ENCODE measurements at regions not wholly inside any gene's neighbourhood (a gene's known extent, or its start where the extent isn't known, plus 50 kb on each side); places are given as distances from the start of the nearest gene placed in this dataset.
"Not testable (repeated sequence)": the region's sequence is repeated elsewhere in the genome, so short reads cannot be mapped to it uniquely, and the experiment has no call there.

DNA sequence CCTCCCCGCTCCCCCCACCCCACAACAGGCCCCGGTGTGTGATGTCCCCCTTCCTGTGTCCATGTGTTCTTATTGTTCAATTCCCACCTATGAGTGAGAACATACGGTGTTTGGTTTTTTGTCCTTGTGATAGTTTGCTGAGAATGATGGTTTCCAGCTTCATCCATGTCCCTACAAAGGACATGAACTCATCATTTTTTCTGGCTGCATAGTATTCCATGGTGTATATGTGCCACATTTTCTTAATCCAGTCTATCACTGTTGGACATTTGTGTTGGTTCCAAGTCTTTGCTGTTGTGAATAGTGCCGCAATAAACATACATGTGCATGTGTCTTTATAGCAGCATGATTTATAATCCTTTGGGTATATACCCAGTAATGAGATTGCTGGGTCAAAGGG, 104.3 kb downstream of the MTPN start:
- DNase-seq (ENCODE audit: low spot score), result not testable (repeated sequence)

DNA sequence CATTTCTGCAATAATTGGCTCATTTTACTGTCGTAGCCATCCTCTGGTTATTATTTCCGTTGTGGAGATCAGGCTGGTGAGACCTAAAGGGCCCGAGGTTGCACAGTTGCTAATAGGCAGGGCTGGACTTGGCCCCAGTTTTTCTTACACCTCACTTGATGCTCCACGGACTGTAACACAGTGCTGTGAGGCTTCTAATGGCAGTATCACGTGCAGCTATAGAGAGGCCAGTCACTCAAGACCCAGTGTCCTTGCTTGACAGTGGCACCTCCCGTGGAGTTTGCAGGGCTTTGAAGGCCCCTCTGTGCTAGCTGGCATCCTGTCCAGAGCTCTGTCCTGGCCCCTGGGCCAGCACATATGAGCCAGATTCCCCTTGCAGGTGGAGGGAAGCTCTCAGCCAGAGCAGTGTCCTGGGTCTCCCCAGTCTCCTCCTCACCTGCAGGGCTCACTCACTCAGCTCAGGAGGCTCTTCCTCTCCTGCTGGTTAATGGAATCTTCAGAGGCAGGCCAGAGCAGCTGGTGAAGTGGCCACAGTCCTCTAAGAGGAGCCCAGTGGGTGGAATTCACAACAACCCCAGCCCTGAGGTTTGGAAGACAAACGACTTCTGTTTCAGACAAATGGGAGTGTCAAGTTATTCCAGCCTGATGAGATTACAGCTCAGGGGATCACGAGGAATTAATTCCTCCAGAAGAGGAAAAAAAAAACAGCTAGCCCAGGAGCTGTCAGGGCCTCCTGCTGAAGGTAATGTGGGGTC, 114.2 kb upstream of the FAM180A start:
- no peak for DNase-seq (ENCODE audit: low spot score)

DNA sequence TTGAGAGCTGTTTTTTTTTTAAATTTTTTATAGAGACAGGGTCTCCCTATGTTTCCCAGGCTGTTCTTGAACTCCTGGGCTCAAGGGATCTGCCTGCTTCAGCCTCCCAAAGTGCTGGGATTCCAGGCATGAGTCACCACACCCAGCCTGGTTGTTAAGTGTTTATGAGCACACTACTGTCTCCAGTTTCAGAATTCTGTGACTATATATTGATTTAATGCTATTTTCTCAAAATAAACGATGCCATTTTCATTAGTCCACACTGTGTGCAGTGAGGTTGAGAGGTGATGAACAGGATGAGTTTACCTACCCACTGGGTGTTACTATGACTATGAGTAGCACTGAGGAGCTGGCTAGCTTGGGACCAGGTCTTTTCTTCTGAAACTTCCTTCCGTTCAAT, 110.9 kb upstream of the FAM180A start:
- no peak for DNase-seq (ENCODE audit: low spot score)

DNA sequence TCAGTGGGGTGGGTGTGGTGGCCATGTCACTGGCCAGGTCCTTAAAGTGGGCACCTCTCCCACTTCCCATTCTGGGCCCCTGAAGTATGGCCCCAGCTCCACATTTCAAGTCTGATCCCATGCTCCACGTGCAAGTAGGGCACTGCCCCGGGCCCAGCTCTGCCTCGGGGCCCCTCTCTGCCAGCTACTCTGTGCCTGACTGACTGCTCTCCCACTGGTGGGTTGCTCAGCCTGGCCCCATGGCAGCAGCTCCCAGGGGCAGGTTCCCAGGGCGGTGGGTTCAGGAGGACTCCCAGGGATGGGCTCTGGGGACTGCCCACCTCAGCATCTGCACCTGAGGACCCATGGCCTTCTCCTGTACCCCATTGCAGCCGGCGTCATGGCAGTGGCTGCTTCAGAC, 110.2 kb upstream of the FAM180A start:
- no peak for DNase-seq (ENCODE audit: low spot score)

DNA sequence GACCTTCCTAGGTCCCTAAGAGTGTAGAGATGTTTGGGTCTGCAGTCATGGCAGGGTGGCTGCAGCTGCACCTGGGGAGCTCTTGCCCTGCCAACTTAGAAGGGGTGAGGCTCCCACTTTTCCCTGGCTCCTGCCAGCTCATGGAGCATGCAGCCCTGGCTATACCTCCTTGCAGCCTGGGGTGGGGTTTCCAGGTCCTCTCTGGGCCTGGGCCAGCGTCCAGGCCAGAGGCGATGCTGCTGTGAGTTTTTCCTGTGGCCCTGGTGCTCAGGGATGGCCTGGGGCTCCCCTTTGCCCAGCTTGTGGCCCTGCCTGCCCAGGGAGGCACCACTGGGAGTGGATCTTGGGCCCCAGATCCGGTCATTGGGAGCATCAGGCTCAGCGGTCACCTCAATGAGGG, 109.8 kb upstream of the FAM180A start:
- DNase-seq (ENCODE audit: low spot score), result no peak

DNA sequence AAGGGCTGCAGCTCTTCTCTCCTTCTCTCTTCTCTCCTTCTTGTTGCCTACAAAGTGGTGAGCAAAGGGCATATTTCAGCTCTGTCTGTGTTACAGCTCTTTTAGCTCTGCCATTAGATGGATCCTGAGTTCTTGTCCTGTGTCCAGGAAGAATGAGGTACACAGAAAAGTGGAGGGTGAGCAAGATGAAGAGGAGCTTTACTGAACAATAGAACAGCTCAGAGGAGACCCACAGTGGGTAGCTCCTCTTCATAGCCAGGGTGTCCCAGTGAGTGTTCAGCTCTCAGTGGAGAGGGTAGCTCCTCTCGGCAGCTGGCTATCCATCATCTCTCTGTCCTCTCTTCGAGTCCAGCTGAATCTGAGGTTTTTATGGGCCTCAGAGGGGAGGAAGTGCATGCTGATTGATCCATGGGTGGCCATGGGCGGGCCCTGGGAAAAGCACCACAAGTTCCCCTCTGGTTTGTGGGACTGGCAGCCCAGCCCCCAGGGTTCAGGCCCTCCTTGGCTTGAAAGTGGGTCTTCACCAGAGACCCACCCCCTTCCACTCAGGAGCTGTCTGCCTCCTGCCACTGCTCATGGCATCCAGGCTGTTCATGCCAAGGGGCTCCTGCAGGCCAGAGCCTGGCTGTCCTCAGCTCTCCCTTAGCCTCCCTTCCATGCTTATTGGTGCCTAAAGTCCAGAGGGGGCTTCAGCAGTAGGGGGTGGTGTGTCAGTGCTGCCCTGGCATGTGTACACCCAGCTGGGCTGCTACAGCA, 109.1 kb upstream of the FAM180A start:
- DNase-seq (ENCODE audit: low spot score), result no peak

DNA sequence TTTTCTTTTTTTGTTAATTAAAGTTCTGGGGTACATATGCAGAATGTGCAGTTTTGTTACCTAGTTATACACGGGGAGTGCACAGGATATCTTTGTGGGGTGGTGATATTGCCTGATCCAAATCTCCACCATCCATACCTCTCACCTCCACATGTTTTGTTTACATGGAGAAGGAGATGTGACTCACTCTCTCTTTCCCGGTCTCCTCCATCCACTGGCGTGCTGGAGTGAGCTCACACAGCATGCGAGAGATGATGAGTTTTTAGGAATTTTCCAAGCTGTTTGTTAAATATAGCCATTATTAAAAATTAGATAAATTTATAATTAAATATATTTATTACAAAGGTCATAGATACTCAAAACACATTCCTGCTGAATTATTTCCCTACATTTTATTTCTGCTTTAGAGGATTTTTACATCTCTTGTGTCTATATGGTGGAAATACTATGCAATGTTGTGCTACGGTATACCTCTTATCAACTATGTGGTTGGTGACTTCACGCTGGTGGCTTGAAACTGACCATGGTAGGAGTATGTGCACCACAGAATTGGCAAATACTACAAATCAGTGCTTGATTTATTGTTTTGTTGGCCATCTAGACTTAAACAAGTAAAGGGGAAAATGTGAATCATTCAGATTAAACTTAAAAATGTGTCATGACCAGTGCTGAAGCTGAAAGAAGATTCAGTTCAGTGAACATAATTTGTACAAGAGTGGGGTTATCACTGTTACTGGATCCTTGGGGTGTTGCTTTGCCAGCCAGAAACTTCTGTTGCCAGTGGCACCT, 107.9 kb upstream of the FAM180A start:
- DNase-seq (ENCODE audit: low spot score), result no peak

DNA sequence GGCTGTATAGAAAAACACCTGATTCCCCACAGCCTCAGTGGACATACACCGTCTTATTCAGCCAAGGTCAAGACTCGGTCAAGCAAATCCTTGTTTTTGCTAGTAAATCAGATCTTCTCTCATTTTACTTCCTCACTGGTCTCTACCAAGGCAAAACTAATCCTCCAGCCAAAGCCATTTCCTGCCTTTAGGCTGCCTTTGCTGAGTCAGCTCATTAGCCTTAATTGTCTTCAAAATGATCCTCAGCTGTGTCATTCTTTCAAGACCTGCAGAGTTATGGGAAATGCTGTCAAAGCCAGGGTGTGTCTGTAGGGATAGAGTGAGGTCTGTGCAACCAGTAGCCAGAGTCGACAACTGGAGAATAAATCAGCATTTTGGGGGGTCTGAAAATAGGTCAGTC, 107.2 kb upstream of the FAM180A start:
- no peak for DNase-seq (ENCODE audit: low spot score)

DNA sequence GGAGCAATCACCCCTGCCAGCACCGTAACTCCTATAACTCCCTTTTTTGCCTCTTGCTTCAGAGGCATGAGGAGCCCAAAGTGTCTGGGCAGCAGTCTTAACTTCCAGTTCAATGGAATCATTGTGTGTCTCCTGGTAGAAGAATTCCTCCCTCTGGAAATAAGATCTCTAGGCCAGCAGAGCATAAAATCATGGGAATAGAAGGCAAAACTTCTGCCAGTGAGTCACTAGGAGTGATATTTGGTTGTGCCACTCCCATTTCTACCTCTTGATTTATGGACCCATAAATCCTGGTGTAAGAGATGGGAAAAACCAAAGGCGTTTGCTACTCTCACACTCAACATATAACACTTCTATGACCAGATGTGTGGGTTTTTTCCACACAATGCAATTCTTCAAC, 104.9 kb upstream of the FAM180A start:
- no peak for DNase-seq (ENCODE audit: low spot score)

DNA sequence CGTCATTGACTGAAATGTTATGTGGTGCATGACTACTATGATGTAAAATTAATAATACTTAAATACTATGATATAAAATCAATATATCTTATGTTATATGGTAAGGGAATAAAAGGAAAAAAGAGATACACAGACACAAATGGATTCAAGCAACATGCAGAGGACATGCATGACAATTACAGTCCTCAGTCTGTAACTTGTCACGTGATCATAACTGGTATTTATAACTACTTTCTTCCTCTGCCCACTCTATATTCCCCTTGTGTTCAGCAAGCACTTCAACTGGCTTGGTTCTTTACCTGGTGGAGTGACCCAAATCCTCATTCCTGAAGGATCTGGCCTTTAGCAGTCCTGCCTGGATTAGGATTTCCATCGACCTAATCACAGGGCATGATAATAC, 104.4 kb upstream of the FAM180A start:
- DNase-seq (ENCODE audit: low spot score), result no peak

DNA sequence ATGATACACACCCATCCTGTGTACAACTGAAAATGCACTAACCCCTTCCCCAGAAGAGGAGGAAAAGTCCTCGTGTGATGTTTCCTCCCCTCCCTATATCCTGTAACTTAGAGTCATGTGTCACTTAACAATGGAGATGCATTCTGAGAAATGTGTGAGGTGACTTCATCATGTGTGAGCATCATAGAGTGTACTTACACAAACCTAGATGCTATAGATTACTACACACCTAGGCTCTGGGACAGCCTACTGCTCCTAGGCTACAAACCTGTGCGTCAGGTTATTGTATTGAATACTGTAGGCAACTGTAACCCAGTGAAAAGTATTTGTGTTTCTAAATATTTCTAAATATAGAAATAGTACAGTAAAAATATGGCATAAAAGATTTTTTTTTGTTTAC, 98.6 kb upstream of the FAM180A start:
- no peak for DNase-seq (ENCODE audit: low spot score)

DNA sequence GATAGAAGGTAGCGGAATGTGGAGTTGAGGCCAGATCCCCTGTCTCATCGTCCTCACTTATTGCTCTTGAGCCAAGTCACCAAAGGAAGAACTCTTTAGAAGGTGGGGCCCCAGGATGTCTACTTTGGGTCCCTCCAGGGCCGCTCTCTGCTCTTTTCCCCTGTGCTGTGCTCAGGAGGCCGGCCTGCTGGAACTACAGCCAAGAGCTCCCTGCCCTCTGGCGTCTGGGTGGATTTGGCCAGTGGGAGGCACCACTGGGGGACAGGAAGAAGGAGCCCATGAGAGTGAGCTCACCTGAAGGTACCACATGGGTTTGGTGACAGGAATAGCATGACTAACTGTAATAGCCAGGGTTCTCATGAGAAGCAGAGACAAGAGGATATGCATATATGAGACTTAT, 97.7 kb upstream of the FAM180A start:
- no peak for DNase-seq (ENCODE audit: low spot score)

DNA sequence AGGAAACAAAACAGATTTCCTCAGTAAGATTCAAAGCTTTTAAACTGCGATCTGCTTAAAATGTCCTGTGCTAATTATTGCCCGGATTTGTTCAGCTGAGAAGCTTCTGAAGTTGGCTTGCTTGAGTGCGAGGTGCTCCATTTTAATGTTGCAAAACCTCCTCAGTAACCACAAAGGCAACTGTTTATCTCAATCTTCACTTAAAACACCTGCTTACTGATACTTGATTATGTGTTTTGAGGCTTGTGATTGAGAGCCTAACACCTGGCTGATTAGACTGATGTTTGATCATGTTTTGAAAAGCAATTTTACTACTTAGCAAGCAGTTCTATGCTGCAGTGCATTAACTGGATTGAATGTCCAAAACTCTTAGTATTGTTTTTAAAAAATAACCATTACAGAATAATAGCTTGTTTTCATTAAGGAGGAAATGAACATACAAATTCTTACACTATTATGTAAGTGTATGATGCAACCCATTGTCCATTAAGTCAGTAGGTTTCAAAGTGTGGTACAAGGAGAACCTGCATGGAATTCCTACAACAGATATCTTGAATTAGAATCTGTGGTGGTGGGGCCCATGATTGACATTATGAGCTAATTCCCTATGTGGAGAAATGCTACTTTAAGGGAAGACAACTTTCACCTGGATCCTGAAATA, 96.9 kb upstream of the FAM180A start:
- DNase-seq (ENCODE audit: low spot score), result no peak

DNA sequence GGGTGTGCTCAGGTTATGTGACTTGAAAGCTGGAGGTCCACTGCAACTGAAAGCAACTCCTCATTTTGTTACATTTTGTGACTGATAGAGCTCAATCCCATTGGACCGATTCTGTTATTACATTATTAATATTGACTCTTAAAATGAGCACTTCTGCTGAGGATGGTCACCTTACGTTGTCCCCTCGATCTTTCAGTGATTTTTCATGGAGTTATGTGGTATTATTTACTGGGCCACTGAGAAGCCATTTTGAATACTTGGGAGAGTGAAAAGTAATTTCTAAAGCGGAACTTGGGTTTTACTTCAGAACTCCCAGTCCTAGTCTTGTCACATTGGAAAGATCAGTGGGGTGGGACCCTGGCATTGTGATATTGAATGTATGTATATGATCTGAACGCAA, 96.3 kb upstream of the FAM180A start:
- no peak for DNase-seq (ENCODE audit: low spot score)

DNA sequence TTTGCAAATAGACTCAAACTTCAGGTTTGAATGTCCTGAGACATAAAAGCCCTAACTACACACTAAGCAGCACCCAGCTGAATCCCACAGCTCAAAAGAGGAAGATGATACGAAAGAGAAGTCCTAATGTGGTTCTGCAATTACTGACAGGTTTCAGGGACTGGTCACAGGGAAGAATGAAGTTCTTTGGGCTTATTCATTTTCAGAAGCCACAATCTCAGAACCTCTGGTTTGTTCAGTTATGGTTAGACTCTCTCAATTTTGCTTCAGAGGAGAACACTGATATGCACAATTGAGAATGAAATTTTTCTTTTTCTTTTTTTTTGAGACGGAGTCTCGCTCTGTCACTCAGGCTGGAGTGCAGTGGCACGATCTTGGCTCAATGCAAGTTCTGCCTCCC, 94.6 kb upstream of the FAM180A start:
- DNase-seq (ENCODE audit: low spot score), result no peak

DNA sequence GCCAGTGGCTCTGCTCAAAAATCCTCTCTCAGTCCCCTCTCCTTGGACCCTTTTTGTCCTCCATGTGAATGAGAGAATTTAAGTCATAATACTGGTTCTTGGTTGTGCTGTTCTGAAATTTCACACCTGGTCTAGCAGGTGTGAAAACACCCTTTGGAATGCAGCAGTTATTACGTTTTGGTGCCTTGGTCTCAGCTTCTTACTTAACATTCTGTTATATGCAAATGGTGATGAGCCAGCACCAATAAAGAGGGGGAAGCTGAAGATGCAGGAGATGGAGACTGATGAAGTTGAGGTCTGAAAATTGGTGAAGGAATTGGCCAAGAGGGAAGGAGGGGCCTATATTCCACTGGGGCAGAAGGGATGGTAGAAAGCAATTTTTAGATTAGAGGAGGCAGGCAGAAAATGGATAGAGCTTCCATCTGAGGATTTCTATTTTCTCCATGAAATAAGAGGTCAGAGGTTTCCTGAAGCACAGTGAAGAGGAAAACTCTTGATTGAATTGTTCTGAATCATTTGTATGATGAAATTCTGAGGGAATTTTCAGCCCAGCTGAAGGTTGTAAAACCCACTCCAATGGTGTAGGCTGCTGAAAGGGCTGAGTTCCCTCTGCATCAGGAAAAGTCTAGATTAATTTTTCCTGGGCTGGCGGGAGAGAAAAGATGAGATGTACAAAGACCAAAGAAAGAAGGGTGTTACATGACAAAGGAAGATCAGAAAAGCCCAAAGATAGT, 94.0 kb upstream of the FAM180A start:
- no peak for DNase-seq (ENCODE audit: low spot score)

DNA sequence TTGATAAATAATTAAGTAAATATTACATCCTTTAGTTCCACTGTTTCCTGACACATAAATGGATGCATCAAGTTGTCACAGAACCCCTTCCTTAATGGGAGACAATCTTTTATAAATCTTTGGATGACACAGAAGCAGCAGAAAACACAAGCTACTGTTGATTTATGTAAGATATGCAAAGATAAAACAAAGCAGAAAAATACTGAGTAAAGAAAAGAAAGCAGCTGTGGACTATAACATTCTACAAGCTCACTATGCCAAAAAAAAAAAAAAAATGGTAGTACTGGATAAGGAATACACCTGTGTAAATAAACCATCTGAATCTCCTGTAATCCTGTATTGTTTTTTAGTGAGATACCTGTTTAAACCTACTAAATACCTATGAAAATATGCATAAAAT, 92.0 kb upstream of the FAM180A start:
- no peak for DNase-seq (ENCODE audit: low spot score)

DNA sequence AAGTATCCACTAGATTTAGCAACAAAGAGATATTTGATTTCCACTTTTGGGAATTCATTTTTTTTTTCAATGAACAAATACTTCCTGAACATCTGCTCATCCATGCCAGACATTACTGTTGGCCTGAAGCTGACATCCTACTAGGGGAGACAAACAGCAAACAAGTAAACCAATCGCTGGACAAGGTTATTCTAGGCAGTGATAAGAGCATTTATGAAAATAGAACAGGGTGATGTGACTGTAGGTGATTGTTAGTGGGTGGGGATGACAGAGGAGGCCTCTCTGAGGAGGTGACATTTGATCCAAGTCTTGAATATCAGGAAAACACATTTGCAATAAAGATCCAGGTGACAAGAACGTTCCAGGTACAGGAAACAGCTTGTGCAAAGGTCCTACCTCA, 89.1 kb upstream of the FAM180A start:
- DNase-seq (ENCODE audit: low spot score), result no peak

DNA sequence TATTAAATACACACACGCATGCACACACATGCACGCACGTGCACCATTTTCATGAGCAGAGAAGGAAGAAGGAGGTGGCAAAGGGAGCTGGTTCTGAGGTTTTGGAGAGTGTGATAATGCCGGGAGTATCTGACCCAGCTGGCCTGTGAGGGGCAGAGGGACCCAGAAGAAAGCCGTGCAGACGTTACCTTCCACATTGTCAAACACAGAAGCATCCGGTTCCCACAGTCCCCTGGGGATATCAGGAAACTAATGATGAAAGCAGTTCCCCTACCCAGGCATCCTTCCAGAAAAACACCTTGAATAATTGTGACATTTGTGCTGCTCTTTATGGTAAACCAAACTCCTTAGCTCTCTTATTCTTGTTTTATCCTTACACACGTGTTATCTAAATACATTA, 85.7 kb upstream of the FAM180A start:
- no peak for DNase-seq (ENCODE audit: low spot score)

DNA sequence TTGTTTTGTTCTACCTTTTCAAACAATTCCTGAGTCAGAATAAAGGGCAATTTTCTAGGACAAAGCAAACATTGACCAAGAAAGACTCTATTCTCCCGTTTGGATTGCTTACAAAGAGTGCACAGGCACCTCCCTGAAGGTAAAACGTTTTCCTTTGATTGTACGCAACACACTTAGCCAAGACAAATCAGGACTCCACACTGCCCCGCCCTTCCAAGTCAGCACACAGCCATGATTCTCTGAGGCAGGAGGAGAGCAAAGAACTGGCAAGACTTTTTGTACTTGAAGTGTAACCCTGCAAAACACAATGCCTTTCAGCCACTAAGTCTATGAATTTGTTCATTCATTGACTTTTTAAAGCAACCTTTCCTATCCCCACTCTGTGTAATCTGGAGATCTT, 85.0 kb upstream of the FAM180A start:
- DNase-seq (ENCODE audit: low spot score), result no peak

DNA sequence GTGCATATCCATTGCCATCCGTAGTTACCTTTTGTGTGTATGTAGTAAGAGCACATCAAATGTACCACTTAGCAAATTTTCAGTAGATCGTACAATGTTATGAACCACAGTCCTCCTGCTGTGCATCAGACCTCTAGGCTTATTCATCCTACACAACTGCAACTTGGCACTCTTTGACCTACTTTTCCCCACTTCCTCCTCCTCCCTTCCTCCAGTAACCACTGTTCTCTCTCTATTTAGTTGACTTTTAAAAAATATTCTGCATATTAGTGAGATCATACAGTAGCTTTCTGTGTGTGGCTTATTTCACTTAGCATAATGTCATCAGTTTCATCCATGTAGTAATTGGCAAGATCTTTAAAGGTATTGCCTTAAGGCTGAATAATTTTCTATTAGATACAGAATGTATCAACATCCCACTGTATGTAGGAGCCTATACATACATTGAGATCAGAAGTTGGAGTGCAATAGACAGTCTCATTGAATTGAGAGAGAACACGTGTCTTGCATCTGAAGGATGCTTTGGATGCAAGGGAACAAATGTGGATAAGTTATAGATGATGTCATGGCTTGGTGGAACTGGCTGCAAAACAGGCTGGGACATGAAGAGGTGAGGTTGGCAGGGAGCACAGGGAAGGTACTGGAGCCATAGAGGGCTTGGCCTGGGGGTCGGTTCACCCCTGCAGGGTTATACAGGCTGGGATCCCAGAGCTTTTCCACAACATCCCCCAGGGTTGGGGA, 83.0 kb upstream of the FAM180A start:
- no peak for DNase-seq (ENCODE audit: low spot score)
